ENCODE measurements at regions not wholly inside any gene's neighbourhood (a gene's known extent, or its start where the extent isn't known, plus 50 kb on each side); places are given as distances from the start of the nearest gene placed in this dataset.

- no TSS peak for BruUV-seq (replicated peaks)
- H3K36me3 Mint-ChIP-seq (ENCODE audit: insufficient read depth, unreplicated experiment): no peaks in the 10 kb centered on the region
- DNase-seq: no peak
- TF ChIP-seq CTCF (IDR thresholded peaks at IDR 0.05; ENCODE audit: unreplicated experiment): no peak
- no peak overlapping the region for H3K27ac Mint-ChIP-seq (ENCODE audit: unreplicated experiment)
- H3K27me3 Mint-ChIP-seq (ENCODE audit: unreplicated experiment): peaks cover 51% of the 10 kb centered on the region
- intact Hi-C loops (cut with micrococcal nuclease; ENCODE audit: unreplicated experiment): loop anchor here (5.0 kb wide), 1 partner anchor 650 kb away; no protein-coding TSS in a partner anchor
- peak overlapping the region; percentile 66 for H3K4me3 Mint-ChIP-seq (ENCODE audit: low read depth, unreplicated experiment)
- H3K4me1 Mint-ChIP-seq (ENCODE audit: low read depth, unreplicated experiment): no peaks in the 10 kb centered on the region
- CTCF ChIA-PET: interaction anchor here (2.2 kb wide), 1 partner anchor 116 kb away, joined by 7 read pairs; no protein-coding TSS in a partner anchor
- peaks cover 3% of the 10 kb centered on the region for H3K9me3 Mint-ChIP-seq (ENCODE audit: low read depth, unreplicated experiment)
Measured at GRCh38 chr15:98427321-98427720, 221.0 kb upstream of the IGF1R start.

- H3K4me1 Mint-ChIP-seq (ENCODE audit: low read depth, unreplicated experiment): no peaks in the 10 kb centered on the region
- CTCF ChIA-PET: interaction anchor here (0.5 to 1.7 kb wide), 10 partner anchors 11 to 651 kb away, joined by 3 to 15 read pairs (median 3); no protein-coding TSS in a partner anchor
- H3K4me3 Mint-ChIP-seq (ENCODE audit: low read depth, unreplicated experiment): peak overlapping the region; percentile 66
- BruUV-seq (replicated peaks): no TSS peak
- intact Hi-C loops (cut with micrococcal nuclease; ENCODE audit: unreplicated experiment): loop anchor here (5.0 kb wide), 1 partner anchor 649 kb away; no protein-coding TSS in a partner anchor
- no peak overlapping the region for H3K27ac Mint-ChIP-seq (ENCODE audit: unreplicated experiment)
- peaks cover 40% of the 10 kb centered on the region for H3K27me3 Mint-ChIP-seq (ENCODE audit: unreplicated experiment)
- peak; percentile 90 for TF ChIP-seq CTCF (IDR thresholded peaks at IDR 0.05; ENCODE audit: unreplicated experiment)
- DNase-seq: peak; percentile 91
- H3K36me3 Mint-ChIP-seq (ENCODE audit: insufficient read depth, unreplicated experiment): no peaks in the 10 kb centered on the region
- peaks cover 3% of the 10 kb centered on the region for H3K9me3 Mint-ChIP-seq (ENCODE audit: low read depth, unreplicated experiment)
Measured at GRCh38 chr15:98428253-98428989, 219.9 kb upstream of the IGF1R start.

- TF ChIP-seq CTCF (IDR thresholded peaks at IDR 0.05; ENCODE audit: unreplicated experiment): no peak
- H3K36me3 Mint-ChIP-seq (ENCODE audit: insufficient read depth, unreplicated experiment): no peaks in the 10 kb centered on the region
- CTCF ChIA-PET: interaction anchor here (0.6 kb wide), 1 partner anchor 163 kb away, joined by 3 read pairs; no protein-coding TSS in a partner anchor
- no peaks in the 10 kb centered on the region for H3K4me1 Mint-ChIP-seq (ENCODE audit: low read depth, unreplicated experiment)
- peaks cover 3% of the 10 kb centered on the region for H3K9me3 Mint-ChIP-seq (ENCODE audit: low read depth, unreplicated experiment)
- DNase-seq: no peak
- H3K27me3 Mint-ChIP-seq (ENCODE audit: unreplicated experiment): peaks cover 17% of the 10 kb centered on the region
- H3K27ac Mint-ChIP-seq (ENCODE audit: unreplicated experiment): no peak overlapping the region
- no TSS peak for BruUV-seq (replicated peaks)
- intact Hi-C loops (cut with micrococcal nuclease; ENCODE audit: unreplicated experiment): no loop called here
- no peak overlapping the region for H3K4me3 Mint-ChIP-seq (ENCODE audit: low read depth, unreplicated experiment)
Measured at GRCh38 chr15:98431171-98431570, 217.2 kb upstream of the IGF1R start.

GRCh38 chr15:98433346-98433745, 215.0 kb upstream of the IGF1R start:
- intact Hi-C loops (cut with micrococcal nuclease; ENCODE audit: unreplicated experiment): no loop called here
- CTCF ChIA-PET: no interaction called here
- Mint-ChIP-seq H3K27ac (ENCODE audit: unreplicated experiment) (no peak overlapping the region), H3K36me3 (ENCODE audit: insufficient read depth, unreplicated experiment) (no peaks in the 10 kb centered on the region), H3K4me1 (ENCODE audit: low read depth, unreplicated experiment) (no peaks in the 10 kb centered on the region), H3K27me3 (ENCODE audit: unreplicated experiment) (no peaks in the 10 kb centered on the region), H3K4me3 (ENCODE audit: low read depth, unreplicated experiment) (no peak overlapping the region), H3K9me3 (ENCODE audit: low read depth, unreplicated experiment) (peaks cover 3% of the 10 kb centered on the region)
- TF ChIP-seq CTCF (IDR thresholded peaks at IDR 0.05; ENCODE audit: unreplicated experiment): no peak
- DNase-seq: no peak
- BruUV-seq (replicated peaks): no TSS peak
